ENCODE measurements at regions not wholly inside any gene's neighbourhood (a gene's known extent, or its start where the extent isn't known, plus 50 kb on each side); places are given as distances from the start of the nearest gene placed in this dataset.
"Not testable (repeated sequence)": the region's sequence is repeated elsewhere in the genome, so short reads cannot be mapped to it uniquely, and the experiment has no call there.

DNA sequence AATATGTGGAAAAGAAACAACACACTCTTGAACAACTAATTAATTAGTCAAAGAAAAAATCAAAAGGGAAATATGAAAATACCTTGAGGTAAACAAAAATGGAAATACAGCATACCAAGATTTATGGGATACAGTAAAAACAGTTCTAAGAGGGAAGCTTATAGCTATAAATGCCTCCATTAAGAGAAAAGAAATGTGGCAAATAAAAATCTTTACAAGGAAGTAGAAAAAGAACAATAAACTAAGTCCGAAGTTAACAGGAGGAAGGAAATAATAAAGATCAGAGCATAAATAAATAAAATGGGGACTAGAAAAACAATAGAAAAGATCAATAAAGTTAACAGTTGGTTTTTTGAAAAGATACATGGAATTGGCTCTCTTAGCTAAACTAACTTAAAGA is 267.8 kb upstream of the NRP1 start:
- H3K9me3 Mint-ChIP-seq, result peaks cover 15% of the 10 kb centered on the region
- no peaks in the 10 kb centered on the region for H3K36me3 Mint-ChIP-seq (ENCODE audit: low read depth)
- no peaks in the 10 kb centered on the region for H3K4me1 Mint-ChIP-seq
- H3K27me3 Mint-ChIP-seq (ENCODE audit: low read depth), result no peaks in the 10 kb centered on the region
- H3K4me3 Mint-ChIP-seq, result no peak overlapping the region
- no peak for TF ChIP-seq CTCF (IDR thresholded peaks at IDR 0.05; ENCODE audit: unreplicated experiment in 3 of 3)
- no peak overlapping the region for H3K27ac Mint-ChIP-seq

GRCh38 chr10:33600381-33600780 is 265.9 kb upstream of the NRP1 start:
- Mint-ChIP-seq H3K9me3 (peaks cover 15% of the 10 kb centered on the region), H3K4me3 (no peak overlapping the region), H3K4me1 (no peaks in the 10 kb centered on the region), H3K27me3 (ENCODE audit: low read depth) (peaks cover 4% of the 10 kb centered on the region), H3K36me3 (ENCODE audit: low read depth) (no peaks in the 10 kb centered on the region), H3K27ac (no peak overlapping the region)
- TF ChIP-seq CTCF (IDR thresholded peaks at IDR 0.05; ENCODE audit: unreplicated experiment in 3 of 3), result no peak

GRCh38 chr10:33596422-33596821 is 262.0 kb upstream of the NRP1 start:
- Mint-ChIP-seq H3K4me3 (no peak overlapping the region), H3K9me3 (peaks cover 15% of the 10 kb centered on the region), H3K27me3 (ENCODE audit: low read depth) (peaks cover 14% of the 10 kb centered on the region), H3K36me3 (ENCODE audit: low read depth) (no peaks in the 10 kb centered on the region), H3K27ac (no peak overlapping the region), H3K4me1 (peaks cover 24% of the 10 kb centered on the region)
- no peak for TF ChIP-seq CTCF (IDR thresholded peaks at IDR 0.05; ENCODE audit: unreplicated experiment in 3 of 3)

DNA sequence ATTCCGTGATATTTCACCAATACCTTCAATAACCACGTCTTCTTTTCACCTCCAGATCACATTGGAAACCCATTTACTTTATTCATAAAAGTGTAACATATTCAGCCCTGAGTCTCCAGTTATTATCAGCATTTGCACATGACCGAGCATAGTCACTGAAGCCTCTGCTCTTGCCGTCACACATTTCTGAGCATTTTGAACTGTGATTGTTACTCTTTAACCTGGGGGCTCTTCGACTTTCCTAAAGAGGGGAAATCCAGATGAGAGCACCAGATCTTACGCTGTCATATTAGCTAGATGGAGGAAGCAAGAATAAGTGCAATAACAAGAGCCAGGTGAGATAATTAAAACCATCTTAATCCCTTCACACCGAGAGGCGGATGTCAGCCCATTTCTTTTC is 260.0 kb upstream of the NRP1 start:
- Mint-ChIP-seq H3K36me3 (ENCODE audit: low read depth) (no peaks in the 10 kb centered on the region), H3K4me3 (no peak overlapping the region), H3K4me1 (peaks cover 24% of the 10 kb centered on the region), H3K9me3 (peaks cover 5% of the 10 kb centered on the region), H3K27ac (peak overlapping the region; percentile 51 to 86 (median 51)), H3K27me3 (ENCODE audit: low read depth) (peaks cover 14% of the 10 kb centered on the region)
- TF ChIP-seq CTCF (IDR thresholded peaks at IDR 0.05; ENCODE audit: unreplicated experiment in 3 of 3), result no peak

- H3K36me3 Mint-ChIP-seq (ENCODE audit: low read depth), result peaks cover 5% of the 10 kb centered on the region
- H3K27me3 Mint-ChIP-seq (ENCODE audit: low read depth), result peaks cover 9% of the 10 kb centered on the region
- no peak overlapping the region for H3K4me3 Mint-ChIP-seq
- no peak overlapping the region for H3K27ac Mint-ChIP-seq
- H3K9me3 Mint-ChIP-seq, result peaks cover 19% of the 10 kb centered on the region
- peaks cover 13% of the 10 kb centered on the region for H3K4me1 Mint-ChIP-seq
- TF ChIP-seq CTCF (IDR thresholded peaks at IDR 0.05; ENCODE audit: unreplicated experiment in 3 of 3), result no peak
These were observed 254.6 kb upstream of the NRP1 start for GRCh38 chr10:33588974-33589600.

DNA sequence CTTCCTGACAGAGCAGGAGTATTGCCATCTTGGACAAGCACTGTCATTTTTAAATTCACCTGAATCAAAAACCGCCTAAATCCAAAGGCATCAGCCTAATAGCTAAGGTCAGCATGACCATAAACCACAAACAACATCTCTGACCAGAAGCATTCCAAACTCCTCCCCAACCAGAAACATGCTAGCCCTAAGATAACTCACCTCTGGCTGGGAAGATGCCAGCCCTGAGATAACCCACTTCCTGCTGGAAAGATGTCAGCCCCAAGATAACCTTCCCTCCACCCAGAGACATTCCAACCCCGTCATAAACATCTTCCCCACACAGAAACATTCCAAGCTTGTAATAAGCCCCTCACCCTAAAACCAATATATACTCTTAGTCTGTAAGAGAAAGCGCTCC is 250.1 kb upstream of the NRP1 start:
- H3K27me3 Mint-ChIP-seq (ENCODE audit: low read depth); H3K4me3 Mint-ChIP-seq; H3K36me3 Mint-ChIP-seq (ENCODE audit: low read depth); H3K4me1 Mint-ChIP-seq; H3K27ac Mint-ChIP-seq: not testable (repeated sequence)
- H3K9me3 Mint-ChIP-seq, result peaks cover 19% of the 10 kb centered on the region

Measured in nephron (organoid).